HepG2 (cell line): ENCODE measurements at regions not wholly inside any gene's neighbourhood (a gene's known extent, or its start where the extent isn't known, plus 50 kb on each side); places are given as distances from the start of the nearest gene placed in this dataset.

Experiments used
- ATAC-seq: fragments of 200-7000 bp; cut with Tn5 transposase; 3 replicates; pipeline ENCODE4 v1.9.1; 2020; ENCODE audit warnings: mild to moderate bottlenecking, moderate library complexity
- BruUV-seq: library from RNA; stranded (reverse); fragments of 400-500 nt; replicated peaks from 2 replicates; lab custom pipeline; 2021; lab: Mats Ljungman, UMichigan
- CTCF ChIA-PET: fragments of 300-600 bp; formaldehyde crosslinking; extraction: SDS; loops from one replicate; lab custom pipeline; 2021; ENCODE audit warnings: low total read pairs, inconsistent platforms, low intra/inter-chr PET ratio; lab: Yijun Ruan, JAX
- POLR2A ChIA-PET: fragments of 350-600 bp; sonication (Branson Sonifier 250); formaldehyde crosslinking; loops from one replicate; lab custom pipeline; 2020; ENCODE audit warnings: antibody characterized with exemption, inconsistent platforms; lab: Yijun Ruan, JAX
- DNase-seq: peaks from one replicate; pipeline ENCODE4 v3.0.0-alpha.2; 2015; ENCODE audit warnings: low spot score
- FAIRE-seq: peaks from 3 replicates; lab custom pipeline; 2011; peaks lifted over from hg19 to GRCh38; lab: Jason Lieb, UNC
- H2AFZ ChIP-seq: one replicate; pipeline ENCODE4 v1.6.1; 2011; ENCODE audit warnings: low read length, inconsistent platforms
- H3K27ac ChIP-seq: fragments of 300-600 bp; 3 replicates; pipeline ENCODE4 v1.8.0; 2011; ENCODE audit warnings: mixed run types, mild to moderate bottlenecking, mixed read lengths, low read length, inconsistent platforms; ENCODE audit not compliant: insufficient read depth; ENCODE audit errors: extremely low read length
- H3K27me3 ChIP-seq, 2 experiments: fragments of 200-600 bp in 1 of 2; 2 replicates in 1 of 2; 3 replicates in 1 of 2; pipeline versions ENCODE4 v1.6.0 to v1.8.0; 2011; ENCODE audit warnings: low read length in 2 of 2, mild to moderate bottlenecking in 2 of 2, moderate library complexity in 2 of 2, inconsistent platforms in 1 of 2; ENCODE audit not compliant: insufficient read depth in 2 of 2, control insufficient read depth in 1 of 2
- H3K36me3 ChIP-seq, 2 experiments: fragments of 200-600 bp in 1 of 2; replicated peaks in 1 of 2; 2 replicates in 1 of 2; 3 replicates in 1 of 2; pipeline versions ENCODE4 v1.5.1 to v1.8.0; 2011; ENCODE audit warnings: low read length in 2 of 2, inconsistent platforms in 1 of 2; ENCODE audit not compliant: insufficient read depth in 2 of 2, control insufficient read depth in 1 of 2
- H3K4me1 ChIP-seq: 2 replicates; pipeline ENCODE4 v1.5.1; 2012; ENCODE audit warnings: low read length, inconsistent platforms; ENCODE audit not compliant: insufficient read depth
- H3K4me2 ChIP-seq: 2 replicates; pipeline ENCODE4 v1.6.0; 2011; ENCODE audit warnings: low read depth, low read length, inconsistent platforms
- H3K4me3 ChIP-seq, 3 experiments: fragments of 200-600 bp in 1 of 3; sonication (generic), shearing (Covaris generic) in 1 of 3; replicated peaks in 1 of 3; 2 replicates each; pipeline ENCODE4 v1.5.1; 2011 to 2016; ENCODE audit warnings: low read length in 3 of 3, inconsistent platforms in 2 of 3, low read depth in 2 of 3, mild to moderate bottlenecking in 2 of 3, control low read depth in 1 of 3, mixed read lengths in 1 of 3; ENCODE audit not compliant: insufficient read depth in 1 of 3
- H3K79me2 ChIP-seq: one replicate; pipeline ENCODE4 v1.6.1; 2011; ENCODE audit warnings: low read length, inconsistent platforms; ENCODE audit not compliant: insufficient read depth
- H3K9ac ChIP-seq: 2 replicates; pipeline ENCODE4 v1.6.0; 2011; ENCODE audit warnings: mild to moderate bottlenecking, low read depth, low read length, inconsistent platforms; ENCODE audit not compliant: insufficient read depth
- H3K9me3 ChIP-seq: 2 replicates; pipeline ENCODE4 v1.5.1; 2012; ENCODE audit warnings: mild to moderate bottlenecking, low read length
- H4K20me1 ChIP-seq: 2 replicates; pipeline ENCODE4 v1.6.0; 2011; ENCODE audit warnings: inconsistent platforms, mild to moderate bottlenecking, low read length, moderate library complexity; ENCODE audit not compliant: insufficient read depth
- AHDC1 ChIP-seq: sonication (generic); formaldehyde crosslinking; IDR thresholded peaks from 2 replicates; pipeline ENCODE4 v1.5.1; 2020; ENCODE audit warnings: mild to moderate bottlenecking, missing genetic modification reagents, borderline replicate concordance
- AHR ChIP-seq: IDR thresholded peaks from 2 replicates; pipeline ENCODE4 v1.6.1; 2018; ENCODE audit warnings: missing genetic modification reagents, missing compliant biosample characterization
- CC2D1A ChIP-seq: sonication (generic); formaldehyde crosslinking; IDR thresholded peaks from 2 replicates; pipeline ENCODE4 v1.8.1; 2023; ENCODE audit warnings: mild to moderate bottlenecking, missing genetic modification reagents
- DNMT1 ChIP-seq: sonication (generic); formaldehyde crosslinking; IDR thresholded peaks from 2 replicates; pipeline ENCODE4 v1.5.1; 2020; ENCODE audit warnings: mild to moderate bottlenecking, missing genetic modification reagents
- ELK4 ChIP-seq: sonication (generic); formaldehyde crosslinking; IDR thresholded peaks from 2 replicates; pipeline ENCODE4 v1.9.0; 2021; ENCODE audit warnings: missing genetic modification reagents, borderline replicate concordance
- FLYWCH1 ChIP-seq: sonication (generic); formaldehyde crosslinking; IDR thresholded peaks from 2 replicates; pipeline ENCODE4 v1.8.1; 2023; ENCODE audit warnings: mild to moderate bottlenecking, missing genetic modification reagents
- GTF3A ChIP-seq: sonication (generic); formaldehyde crosslinking; conservative IDR thresholded peaks from 2 replicates; pipeline ENCODE4 v1.4.0; 2020; ENCODE audit warnings: mild to moderate bottlenecking, missing genetic modification reagents
- GZF1 ChIP-seq: sonication (generic); formaldehyde crosslinking; IDR thresholded peaks from 2 replicates; pipeline ENCODE4 v1.5.1; 2020; ENCODE audit warnings: mild to moderate bottlenecking, missing genetic modification reagents
- MIER2 ChIP-seq: IDR thresholded peaks from 2 replicates; pipeline ENCODE4 v1.6.1; 2016; ENCODE audit warnings: missing biosample characterization, missing genetic modification reagents
- NBN ChIP-seq: fragments of 450-650 bp; conservative IDR thresholded peaks from 2 replicates; pipeline ENCODE4 v1.6.1; 2017
- SAFB2 ChIP-seq: sonication (generic); formaldehyde crosslinking; IDR thresholded peaks from 2 replicates; pipeline ENCODE4 v1.5.1; 2020; ENCODE audit warnings: missing genetic modification reagents, low read depth, mild to moderate bottlenecking, borderline replicate concordance
- TERF1 ChIP-seq: sonication (generic); formaldehyde crosslinking; IDR thresholded peaks from 2 replicates; pipeline ENCODE4 v1.8.0; 2022; ENCODE audit warnings: mild to moderate bottlenecking, missing genetic modification reagents, moderate library complexity
- ZMYM2 ChIP-seq: sonication (generic); formaldehyde crosslinking; IDR thresholded peaks from 2 replicates; pipeline ENCODE4 v1.8.0; 2022; ENCODE audit warnings: mild to moderate bottlenecking, missing genetic modification reagents
- ZMYM3 ChIP-seq: sonication (generic); formaldehyde crosslinking; IDR thresholded peaks from 2 replicates; pipeline ENCODE4 v1.5.1; 2020; ENCODE audit warnings: mild to moderate bottlenecking, missing genetic modification reagents
- WGBS: methylation state at CpG from one replicate; pipeline ENCODE4 v1.1.6; 2017; ENCODE audit warnings: low lambda C conversion rate; 5-methylcytosine and 5-hydroxymethylcytosine counted together
- in situ Hi-C: cut with HindIII; loops from 2 replicates; pipeline ENCODE4 v1.10.0; 2017; ENCODE audit warnings: low pct_unique_long_range_greater_than_20kb; ENCODE audit not compliant: extremely low pct_ligation_motif_present
- intact Hi-C: fragments of 100-400 bp; cut with micrococcal nuclease; formaldehyde crosslinking; loops from one replicate; pipeline ENCODE4 v1.10.0; 2022; ENCODE audit not compliant: unreplicated experiment
- TF ChIP-seq, protein P1 (sequence below): IDR thresholded peaks from 2 replicates; pipeline ENCODE4 v1.6.1; 2016; ENCODE audit warnings: mild to moderate bottlenecking, missing biosample characterization, missing genetic modification reagents

- TF ChIP-seq NBN (no peak), ELK4 (CRISPR knock-in tag) (no peak), AHR (CRISPR knock-in tag) (no peak), ZMYM2 (CRISPR knock-in tag) (no peak)
These were observed 1001.3 kb downstream of the PLOD2 start (continued) for GRCh38 chr3:145159640-145160039.

DNA sequence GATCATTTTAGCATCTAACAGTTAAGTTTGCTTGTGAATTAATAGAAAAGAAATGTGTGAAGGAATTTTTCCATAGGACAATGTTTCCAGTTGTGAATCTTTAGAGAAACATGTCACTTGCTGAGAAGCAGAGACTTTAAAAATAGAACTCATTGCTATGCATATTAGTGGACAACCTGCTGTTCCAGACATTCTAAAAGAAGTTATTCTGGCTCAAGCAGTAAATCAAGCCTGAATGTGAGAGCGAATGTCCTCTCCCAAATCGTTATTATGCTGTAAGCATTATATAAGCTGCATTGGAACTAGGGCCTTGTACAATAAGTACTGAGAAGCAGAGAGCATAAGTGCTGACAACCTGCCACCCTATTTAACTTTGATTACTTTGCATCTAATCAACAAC is 990.9 kb downstream of the PLOD2 start:
- ChIA-PET POLR2A (no interaction called here), CTCF (no interaction called here)
- Histone ChIP-seq H3K27ac (no peak overlapping the region), H3K4me1 (no peaks in the 10 kb centered on the region), H3K9me3 (no peaks in the 10 kb centered on the region), H3K4me2 (no peak overlapping the region), H3K36me3 (no peaks in the 10 kb centered on the region), H4K20me1 (no peaks in the 10 kb centered on the region), H3K4me3 (no peak overlapping the region), H3K79me2 (no peaks in the 10 kb centered on the region), H3K9ac (no peak overlapping the region), H3K27me3 (no peaks in the 10 kb centered on the region), H2AFZ (no peak overlapping the region)
- WGBS = 4% methylated on average over 2 of the region's 2 CpGs
- DNase-seq (no peak), ATAC-seq (no peak), FAIRE-seq (no peak)
- BruUV-seq = no TSS peak
- intact Hi-C loops (no loop called here), in situ Hi-C loops (no loop called here)
- TF ChIP-seq SAFB2 (CRISPR knock-in tag) = no peak
- no peak for TF ChIP-seq TERF1
- no peak for TF ChIP-seq AHDC1 (CRISPR knock-in tag)
- no peak for TF ChIP-seq CC2D1A (CRISPR knock-in tag)
- TF ChIP-seq, protein P1, sequence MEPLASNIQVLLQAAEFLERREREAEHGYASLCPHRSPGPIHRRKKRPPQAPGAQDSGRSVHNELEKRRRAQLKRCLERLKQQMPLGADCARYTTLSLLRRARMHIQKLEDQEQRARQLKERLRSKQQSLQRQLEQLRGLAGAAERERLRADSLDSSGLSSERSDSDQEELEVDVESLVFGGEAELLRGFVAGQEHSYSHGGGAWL (CRISPR knock-in tag) = no peak
- TF ChIP-seq MIER2 (CRISPR knock-in tag) = no peak
- TF ChIP-seq GZF1 (CRISPR knock-in tag) = no peak
- TF ChIP-seq GTF3A (CRISPR knock-in tag) = no peak
- TF ChIP-seq DNMT1 (CRISPR knock-in tag) = no peak
- no peak for TF ChIP-seq FLYWCH1
- TF ChIP-seq ZMYM3 = no peak
